Stimulated activated CD4-positive, alpha-beta T cell treated with anti-CD3 and anti-CD28 coated beads, TNF-alpha, amount 100 ng/mL, for 48 hours (primary cell): ENCODE measurements at regions not wholly inside any gene's neighbourhood (a gene's known extent, or its start where the extent isn't known, plus 50 kb on each side); places are given as distances from the start of the nearest gene placed in this dataset.
"Not testable (repeated sequence)": the region's sequence is repeated elsewhere in the genome, so short reads cannot be mapped to it uniquely, and the experiment has no call there.

Experiments
- DNase-seq, 3 donors: peaks; one replicate each; pipeline ENCODE4 v3.0.0-alpha.2; 2020; ENCODE audit warnings: low read depth in 3 of 3

- no peak for DNase-seq
Observed at GRCh38 chr9:15113288-15113687, 193.7 kb downstream of the TTC39B start.

GRCh38 chr9:15111071-15111470 is 195.9 kb downstream of the TTC39B start:
- DNase-seq: no peak

- DNase-seq: peak in 2 of 3 donors; percentile 7 to 18
Observed at GRCh38 chr9:15104826-15105420, 194.7 kb upstream of the FREM1 start.

DNA sequence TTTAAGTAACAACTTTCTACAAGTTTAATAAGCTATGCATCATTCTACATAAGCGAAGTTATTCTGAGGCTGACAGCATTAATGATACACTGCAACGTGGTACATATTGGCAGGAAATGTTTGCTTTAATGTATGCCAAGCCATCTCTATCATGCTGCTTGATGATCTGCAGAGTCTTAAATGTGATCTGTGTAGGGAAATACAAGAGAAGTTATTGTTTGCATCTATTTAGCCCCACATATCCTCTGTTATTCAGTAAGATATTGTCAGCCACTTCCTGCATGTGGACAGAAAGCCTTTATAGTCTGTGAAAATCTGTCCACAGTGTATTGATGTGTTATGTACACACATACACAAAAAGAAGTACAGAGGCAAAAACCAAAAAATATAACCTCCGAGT is 193.1 kb upstream of the FREM1 start:
- DNase-seq: no peak

GRCh38 chr9:15101095-15101494 is 190.9 kb upstream of the FREM1 start:
- DNase-seq: no peak

- DNase-seq: no peak
Observed at GRCh38 chr9:15100571-15100970, 190.3 kb upstream of the FREM1 start.

- no peak for DNase-seq
Observed at GRCh38 chr9:15096972-15097371, 186.7 kb upstream of the FREM1 start.

DNA sequence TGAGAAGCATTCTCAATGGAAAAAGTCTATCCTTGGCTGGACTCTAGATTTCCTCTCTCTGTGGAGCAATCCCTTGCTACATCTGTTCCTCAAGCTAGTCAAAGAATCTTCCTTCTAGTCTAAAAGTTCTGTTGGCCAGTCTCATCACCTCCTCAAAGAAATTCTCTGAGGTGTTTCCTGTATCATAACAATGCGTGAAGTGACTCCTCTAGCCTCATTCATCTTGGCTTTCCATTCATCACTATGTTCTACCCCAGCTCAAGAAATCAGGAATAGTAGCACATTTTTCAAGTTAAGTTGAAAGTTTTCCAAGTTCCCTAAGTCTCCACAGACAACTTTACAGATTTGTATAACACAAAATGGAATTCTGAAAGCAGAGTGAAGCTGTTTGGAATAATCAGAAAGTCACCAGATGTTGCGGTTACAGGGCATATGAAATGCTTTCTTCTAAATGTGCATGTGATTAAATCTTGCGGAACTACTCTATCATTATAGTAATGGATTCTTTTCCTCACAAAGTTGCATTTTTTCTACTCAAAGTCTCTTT is 176.6 kb upstream of the FREM1 start:
- DNase-seq: no peak

DNA sequence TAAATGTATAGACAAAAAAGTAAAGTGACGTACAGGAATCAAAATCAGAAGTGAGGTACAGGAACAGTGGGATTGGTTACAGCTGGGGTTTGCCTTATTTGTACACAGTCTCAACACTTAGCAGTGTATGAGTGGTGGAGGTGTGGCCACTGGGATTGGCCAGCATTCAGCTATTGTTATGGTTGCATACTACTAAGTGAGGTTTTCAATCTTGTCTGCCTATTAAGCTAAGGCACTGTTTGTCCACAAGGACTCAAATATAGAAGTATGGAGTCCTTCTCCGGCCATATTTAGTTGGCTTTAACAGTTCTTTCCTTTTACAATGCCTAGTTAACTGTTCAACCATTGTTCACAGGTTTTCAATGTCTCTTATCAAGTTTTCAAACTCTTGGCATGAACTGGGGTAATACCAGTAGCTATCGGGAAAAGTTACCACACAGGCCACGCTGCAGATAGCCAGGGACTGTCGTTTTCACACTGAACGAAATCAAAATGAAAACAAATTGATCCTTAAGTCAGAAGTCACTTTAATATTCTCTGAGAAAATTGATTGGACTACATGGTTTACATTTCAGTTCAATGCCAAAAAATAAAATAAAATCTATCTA is 176.0 kb upstream of the FREM1 start:
- no peak for DNase-seq

DNA sequence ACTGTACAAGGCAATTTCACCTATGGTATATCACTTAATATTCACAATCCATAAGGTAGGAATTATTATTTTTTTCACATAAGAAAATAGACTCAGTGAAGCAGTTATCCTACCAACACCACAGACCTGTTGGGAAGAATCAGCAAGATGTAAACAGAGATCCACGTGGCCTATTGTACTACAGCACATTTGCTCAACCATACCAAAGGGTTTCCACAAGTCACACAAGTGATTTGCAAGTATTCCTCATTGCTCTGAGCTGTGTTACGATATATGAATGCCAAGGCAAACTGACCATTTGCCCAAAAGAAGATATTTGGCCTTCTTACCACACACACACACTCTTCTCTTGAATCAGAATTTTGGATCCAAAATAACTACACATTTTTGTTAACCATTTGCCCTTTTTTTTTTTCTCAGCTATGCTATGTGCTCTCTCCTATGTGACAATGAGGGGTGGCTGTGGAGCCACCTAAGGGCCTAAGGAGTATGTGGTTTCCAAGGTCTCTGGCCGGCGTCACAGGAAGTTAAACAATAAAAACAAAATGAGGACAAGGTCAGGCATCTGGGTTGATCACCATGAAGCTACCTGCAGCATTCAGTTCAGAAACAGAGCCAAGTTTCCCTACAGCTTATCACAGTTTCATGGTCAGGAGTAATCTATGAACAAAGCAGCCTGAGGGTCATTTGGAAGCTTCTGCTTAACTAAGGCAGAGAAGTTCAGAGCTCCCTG is 171.0 kb upstream of the FREM1 start:
- DNase-seq: no peak

DNA sequence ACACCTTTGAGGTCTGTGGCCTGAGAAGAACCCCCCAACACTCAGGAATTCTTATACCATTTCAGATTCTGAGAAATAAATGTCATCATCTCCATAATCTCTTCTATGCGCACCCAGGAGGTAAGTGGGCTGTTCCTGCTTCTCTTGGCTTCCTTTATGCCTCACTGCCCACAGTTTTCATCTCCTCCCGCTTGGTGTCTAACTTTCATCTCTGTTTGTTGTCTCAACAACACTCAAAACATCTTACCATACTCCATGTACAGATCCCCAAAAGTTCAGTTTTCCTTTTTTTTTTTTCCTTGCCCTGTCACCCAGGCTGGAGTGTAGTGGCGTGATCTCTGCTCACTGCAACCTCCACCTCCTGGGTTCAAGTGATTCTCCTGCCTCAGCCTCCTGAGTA is 170.2 kb upstream of the FREM1 start:
- no peak for DNase-seq

GRCh38 chr9:15079989-15080388 is 169.8 kb upstream of the FREM1 start:
- DNase-seq: no peak

- DNase-seq: no peak
Observed at GRCh38 chr9:15077946-15078729, 167.9 kb upstream of the FREM1 start.

DNA sequence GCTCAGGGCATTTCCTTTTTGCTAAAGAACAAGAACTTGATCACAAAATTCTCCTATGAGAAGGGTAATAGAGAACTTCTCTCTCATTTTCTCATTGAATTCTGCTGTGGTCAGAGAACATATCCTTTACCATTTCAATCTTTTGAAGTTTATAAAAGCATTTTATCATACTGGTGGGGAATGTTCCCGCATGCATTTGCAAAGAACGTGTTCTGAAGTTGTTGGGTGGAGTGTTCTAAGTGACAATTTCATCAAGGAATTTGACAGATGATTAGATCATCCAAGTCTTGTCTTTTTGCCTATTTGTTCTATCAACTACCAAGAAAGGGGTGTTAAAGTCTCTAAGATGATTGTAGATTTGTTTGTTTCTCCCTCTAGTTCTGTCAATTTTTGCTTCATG is 163.4 kb upstream of the FREM1 start:
- no peak for DNase-seq

- no peak for DNase-seq
Observed at GRCh38 chr9:15070716-15071115, 160.5 kb upstream of the FREM1 start.

- no peak for DNase-seq
Observed at GRCh38 chr9:15069106-15069505, 158.9 kb upstream of the FREM1 start.

GRCh38 chr9:15068261-15068660 is 158.0 kb upstream of the FREM1 start:
- DNase-seq: no peak

DNA sequence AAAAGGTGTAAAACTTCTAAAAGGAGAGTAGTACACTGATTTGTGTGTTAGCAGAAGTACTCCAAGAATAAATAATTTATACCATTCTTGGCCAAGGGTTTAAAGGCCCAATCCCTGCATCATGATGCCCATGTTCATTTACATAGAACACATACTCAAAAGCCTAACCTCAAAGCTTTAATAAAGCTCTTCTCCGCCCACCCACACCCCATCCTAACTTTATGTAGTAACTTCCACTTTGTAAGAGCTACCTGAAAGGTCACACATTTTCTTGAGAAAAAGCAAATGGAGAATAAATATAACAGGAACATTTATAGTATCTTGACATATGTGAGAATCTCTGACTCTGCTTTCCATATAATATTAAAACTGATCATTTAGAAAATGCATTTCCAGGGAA is 148.8 kb upstream of the FREM1 start:
- no peak for DNase-seq

- DNase-seq: no peak
Observed at GRCh38 chr9:15058236-15058635, 148.0 kb upstream of the FREM1 start.

DNA sequence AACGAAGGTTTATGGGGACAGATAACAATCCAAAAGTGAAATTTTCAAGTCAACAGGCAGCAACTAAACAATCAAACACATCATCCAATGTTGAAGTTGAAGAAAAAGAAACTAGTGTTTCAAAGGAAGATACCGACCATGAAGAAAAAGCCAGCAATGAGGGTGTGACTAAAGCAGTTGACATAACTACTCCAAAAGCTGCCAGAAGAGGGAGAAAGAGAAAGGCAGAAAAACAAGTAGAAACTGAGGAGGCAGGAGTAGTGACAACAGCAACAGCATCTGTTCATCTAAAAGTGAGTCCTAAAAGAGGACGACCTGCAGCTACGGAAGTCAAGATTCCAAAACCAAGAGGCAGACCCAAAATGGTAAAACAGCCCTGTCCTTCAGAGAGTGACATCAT is 145.1 kb upstream of the FREM1 start:
- not testable (repeated sequence) for DNase-seq

DNA sequence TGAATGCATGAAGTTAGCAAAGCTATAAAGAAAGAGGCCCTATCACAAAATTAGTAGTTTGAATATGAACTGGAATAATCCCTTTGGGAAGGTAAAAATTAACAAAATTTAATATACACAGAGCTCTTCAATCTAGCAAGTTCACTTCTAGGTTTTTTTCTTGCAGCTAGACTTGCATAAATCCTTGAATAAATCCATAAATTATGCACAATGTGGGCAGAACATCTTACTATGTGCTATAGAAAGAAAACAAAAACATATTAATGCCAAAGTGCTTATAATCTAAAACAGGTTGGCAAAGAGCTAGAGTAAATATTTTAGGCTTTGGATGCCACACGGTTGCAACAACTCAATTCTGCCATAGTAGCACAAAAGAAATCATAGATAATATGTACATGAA is 138.5 kb upstream of the FREM1 start:
- no peak for DNase-seq

DNA sequence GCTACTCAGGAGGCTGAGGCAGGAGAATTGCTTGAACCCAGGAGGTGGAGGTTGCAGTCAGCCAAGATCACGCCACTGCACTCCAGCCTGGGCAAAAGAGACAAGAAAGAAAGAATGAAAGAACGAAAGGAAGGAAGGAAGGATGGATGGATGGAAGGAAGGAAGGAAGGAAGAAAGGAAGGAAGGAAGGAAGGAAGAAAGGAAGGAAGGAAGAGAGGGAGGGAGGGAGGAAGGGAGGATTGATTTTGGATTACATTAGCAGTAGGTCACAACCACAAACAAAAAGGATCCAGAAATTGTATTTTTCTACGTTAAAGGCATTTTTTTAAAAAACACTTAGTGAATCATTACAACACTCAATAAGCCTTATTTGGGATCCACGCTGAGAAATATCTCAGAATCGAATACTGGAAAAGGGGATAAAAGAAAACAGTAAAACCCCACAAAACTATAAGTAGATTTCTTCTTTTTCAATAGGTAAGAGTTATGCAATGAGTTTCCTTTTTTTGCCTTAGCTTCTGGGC is 136.9 kb upstream of the FREM1 start:
- DNase-seq: no peak
